A673 (cell line): ENCODE measurements at regions not wholly inside any gene's neighbourhood (a gene's known extent, or its start where the extent isn't known, plus 50 kb on each side); places are given as distances from the start of the nearest gene placed in this dataset.

Source experiments
- EZH2 ChIP-seq: fragments of 200-600 bp; sonication (generic); IDR thresholded peaks from 2 replicates; pipeline ENCODE4 v1.6.1; 2017; ENCODE audit warnings: borderline replicate concordance, low read depth, mild to moderate bottlenecking, mixed read lengths, antibody characterized with exemption, low read length; ENCODE audit not compliant: poor library complexity, severe bottlenecking
- TF ChIP-seq, protein P1 (sequence below): fragments of 300-800, 200-600 bp; sonication (generic); conservative IDR thresholded peaks from 2 replicates; pipeline ENCODE4 v1.5.1; 2017; ENCODE audit warnings: low read depth, mild to moderate bottlenecking, antibody characterized with exemption, low read length, moderate library complexity, mixed read lengths

DNA sequence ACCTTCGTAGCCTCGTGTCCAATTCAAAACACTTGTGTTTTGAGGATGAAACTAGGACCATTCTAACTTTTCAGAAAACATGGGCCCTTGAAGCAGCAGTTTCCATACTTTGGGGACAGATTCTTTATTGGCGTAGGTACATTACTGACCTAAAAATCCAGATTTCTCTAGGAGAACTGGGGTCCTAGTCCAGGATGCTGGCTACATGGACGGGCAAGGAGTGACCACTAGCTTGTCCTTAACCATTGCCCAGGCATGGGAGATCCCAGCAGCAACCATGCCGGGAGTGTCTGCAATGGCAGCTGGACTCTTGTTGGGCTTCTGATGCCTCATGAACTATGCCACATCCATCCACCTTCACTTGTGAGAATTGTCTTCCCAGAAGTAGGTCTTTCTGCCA lies 62.2 kb upstream of the WDR1 start:
- TF ChIP-seq, protein P1, sequence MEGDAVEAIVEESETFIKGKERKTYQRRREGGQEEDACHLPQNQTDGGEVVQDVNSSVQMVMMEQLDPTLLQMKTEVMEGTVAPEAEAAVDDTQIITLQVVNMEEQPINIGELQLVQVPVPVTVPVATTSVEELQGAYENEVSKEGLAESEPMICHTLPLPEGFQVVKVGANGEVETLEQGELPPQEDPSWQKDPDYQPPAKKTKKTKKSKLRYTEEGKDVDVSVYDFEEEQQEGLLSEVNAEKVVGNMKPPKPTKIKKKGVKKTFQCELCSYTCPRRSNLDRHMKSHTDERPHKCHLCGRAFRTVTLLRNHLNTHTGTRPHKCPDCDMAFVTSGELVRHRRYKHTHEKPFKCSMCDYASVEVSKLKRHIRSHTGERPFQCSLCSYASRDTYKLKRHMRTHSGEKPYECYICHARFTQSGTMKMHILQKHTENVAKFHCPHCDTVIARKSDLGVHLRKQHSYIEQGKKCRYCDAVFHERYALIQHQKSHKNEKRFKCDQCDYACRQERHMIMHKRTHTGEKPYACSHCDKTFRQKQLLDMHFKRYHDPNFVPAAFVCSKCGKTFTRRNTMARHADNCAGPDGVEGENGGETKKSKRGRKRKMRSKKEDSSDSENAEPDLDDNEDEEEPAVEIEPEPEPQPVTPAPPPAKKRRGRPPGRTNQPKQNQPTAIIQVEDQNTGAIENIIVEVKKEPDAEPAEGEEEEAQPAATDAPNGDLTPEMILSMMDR = no peak
- TF ChIP-seq EZH2 = no peak
